ENCODE measurements at regions not wholly inside any gene's neighbourhood (a gene's known extent, or its start where the extent isn't known, plus 50 kb on each side); places are given as distances from the start of the nearest gene placed in this dataset.
"Not testable (repeated sequence)": the region's sequence is repeated elsewhere in the genome, so short reads cannot be mapped to it uniquely, and the experiment has no call there.

- DNase-seq (ENCODE audit: low read depth): not testable (repeated sequence)
Observed at GRCh38 chr19:20292520-20292919, 125.5 kb downstream of the ZNF486 start.

GRCh38 chr19:20289186-20289585 is 122.2 kb downstream of the ZNF486 start:
- no peak for DNase-seq (ENCODE audit: low read depth)

- no peak for DNase-seq (ENCODE audit: low read depth)
Observed at GRCh38 chr19:20287070-20287469, 120.1 kb downstream of the ZNF486 start.

- DNase-seq (ENCODE audit: low read depth): not testable (repeated sequence)
Observed at GRCh38 chr19:20285876-20286275, 118.9 kb downstream of the ZNF486 start.

- no peak for DNase-seq (ENCODE audit: low read depth)
Observed at GRCh38 chr19:20279516-20279915, 112.5 kb downstream of the ZNF486 start.

- no peak for DNase-seq (ENCODE audit: low read depth)
Observed at GRCh38 chr19:20278342-20278741, 111.3 kb downstream of the ZNF486 start.

- not testable (repeated sequence) for DNase-seq (ENCODE audit: low read depth)
Observed at GRCh38 chr19:20276732-20277082, 109.7 kb downstream of the ZNF486 start.

GRCh38 chr19:20276011-20276731 is 109.2 kb downstream of the ZNF486 start:
- DNase-seq (ENCODE audit: low read depth): no peak

GRCh38 chr19:20273951-20274570 is 107.0 kb downstream of the ZNF486 start:
- DNase-seq (ENCODE audit: low read depth): no peak

GRCh38 chr19:20273376-20273775 is 106.4 kb downstream of the ZNF486 start:
- no peak for DNase-seq (ENCODE audit: low read depth)

- DNase-seq (ENCODE audit: low read depth): not testable (repeated sequence)
Observed at GRCh38 chr19:20272627-20273010, 105.6 kb downstream of the ZNF486 start.

GRCh38 chr19:20271927-20272626 is 105.1 kb downstream of the ZNF486 start:
- not testable (repeated sequence) for DNase-seq (ENCODE audit: low read depth)

GRCh38 chr19:20271215-20271926 is 104.4 kb downstream of the ZNF486 start:
- no peak for DNase-seq (ENCODE audit: low read depth)

- DNase-seq (ENCODE audit: low read depth): no peak
Observed at GRCh38 chr19:20269461-20269860, 102.4 kb downstream of the ZNF486 start.

GRCh38 chr19:20261513-20261912 is 94.5 kb downstream of the ZNF486 start:
- DNase-seq (ENCODE audit: low read depth): not testable (repeated sequence)

GRCh38 chr19:20260738-20261137 is 93.7 kb downstream of the ZNF486 start:
- DNase-seq (ENCODE audit: low read depth): not testable (repeated sequence)

GRCh38 chr19:20259615-20260014 is 92.6 kb downstream of the ZNF486 start:
- no peak for DNase-seq (ENCODE audit: low read depth)

- DNase-seq (ENCODE audit: low read depth): no peak
Observed at GRCh38 chr19:20256606-20257005, 89.6 kb downstream of the ZNF486 start.

GRCh38 chr19:20254121-20254520 is 87.1 kb downstream of the ZNF486 start:
- no peak for DNase-seq (ENCODE audit: low read depth)

- DNase-seq (ENCODE audit: low read depth): no peak
Observed at GRCh38 chr19:20252613-20253012, 85.6 kb downstream of the ZNF486 start.

- DNase-seq (ENCODE audit: low read depth): no peak
Observed at GRCh38 chr19:20250627-20251026, 83.6 kb downstream of the ZNF486 start.

GRCh38 chr19:20250121-20250520 is 83.1 kb downstream of the ZNF486 start:
- no peak for DNase-seq (ENCODE audit: low read depth)
